Activated T-cell treated with anti-CD3 and anti-CD28 coated beads, Interleukin-2, amount 50 U/mL, for 1 hour (primary cell): ENCODE measurements at regions not wholly inside any gene's neighbourhood (a gene's known extent, or its start where the extent isn't known, plus 50 kb on each side); places are given as distances from the start of the nearest gene placed in this dataset.
"Not testable (repeated sequence)": the region's sequence is repeated elsewhere in the genome, so short reads cannot be mapped to it uniquely, and the experiment has no call there.

Experiments used
- DNase-seq: peaks from one replicate; pipeline ENCODE4 v3.0.0-alpha.2; 2020

DNA sequence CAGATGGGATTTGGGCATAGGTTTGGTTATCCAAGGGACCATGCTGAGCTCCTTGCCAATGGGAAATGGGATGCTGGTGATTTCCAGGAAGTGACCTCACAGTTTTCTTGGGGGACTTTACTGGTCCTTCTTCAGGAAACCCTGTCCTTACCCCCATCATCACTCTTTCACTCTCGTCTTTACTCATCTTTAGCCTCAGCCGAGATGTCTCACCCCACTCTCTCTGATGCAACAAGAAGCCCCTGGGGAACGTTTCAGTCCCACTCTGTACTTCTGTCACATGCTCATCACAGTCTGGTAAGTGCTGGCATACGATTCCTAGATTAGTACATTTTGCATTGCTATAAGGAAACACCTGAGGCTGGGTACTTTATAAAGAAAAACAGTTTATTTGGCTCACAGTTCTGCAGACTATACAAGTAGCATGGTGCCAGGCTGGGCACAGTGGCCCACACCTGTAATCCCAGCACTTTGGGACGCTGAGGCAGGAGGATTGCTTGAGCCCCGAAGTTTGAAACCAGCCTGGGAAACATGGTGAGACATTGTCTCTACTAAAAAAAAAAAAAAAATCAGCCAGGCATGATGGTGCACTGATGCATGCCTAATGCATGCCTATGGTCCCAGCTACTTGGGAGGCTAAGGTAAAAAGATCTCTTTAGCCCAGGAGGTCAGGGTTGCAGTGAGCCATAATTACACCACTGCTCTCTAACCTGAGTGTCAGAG, 63.5 kb upstream of the VKORC1L1 start:
- no peak for DNase-seq

- DNase-seq = no peak
These were observed 62.9 kb upstream of the VKORC1L1 start for GRCh38 chr7:65809982-65810288.

- DNase-seq = no peak
These were observed 60.6 kb upstream of the VKORC1L1 start for GRCh38 chr7:65812281-65812680.

DNA sequence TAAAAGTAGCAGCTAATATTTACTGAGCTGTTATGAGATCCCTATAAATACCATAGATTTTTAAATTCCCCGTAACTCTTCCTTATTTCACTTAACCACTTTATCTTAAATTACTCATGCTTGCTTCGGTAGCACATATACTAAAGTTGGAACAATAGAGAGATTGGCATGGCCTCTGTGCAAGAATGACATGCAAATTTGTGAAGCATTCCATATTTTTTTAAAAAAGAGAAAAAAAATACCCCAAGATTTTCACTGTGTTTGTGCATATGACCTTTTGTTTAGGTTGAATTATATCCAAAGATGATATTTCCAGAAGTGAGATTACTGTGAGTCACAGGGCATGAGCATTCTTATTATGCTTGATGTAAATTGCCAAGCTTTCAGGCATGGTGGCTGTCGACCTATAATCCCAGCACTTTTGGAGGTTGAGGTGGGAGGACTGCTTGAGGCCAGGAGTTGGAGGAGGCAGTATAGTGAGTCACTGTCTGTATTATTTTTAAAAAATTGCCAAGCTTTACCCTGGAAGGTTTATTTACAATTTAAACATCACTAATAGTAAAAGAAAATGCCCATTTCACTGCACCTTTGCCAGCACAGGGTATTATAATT, 58.2 kb upstream of the VKORC1L1 start:
- not testable (repeated sequence) for DNase-seq

DNA sequence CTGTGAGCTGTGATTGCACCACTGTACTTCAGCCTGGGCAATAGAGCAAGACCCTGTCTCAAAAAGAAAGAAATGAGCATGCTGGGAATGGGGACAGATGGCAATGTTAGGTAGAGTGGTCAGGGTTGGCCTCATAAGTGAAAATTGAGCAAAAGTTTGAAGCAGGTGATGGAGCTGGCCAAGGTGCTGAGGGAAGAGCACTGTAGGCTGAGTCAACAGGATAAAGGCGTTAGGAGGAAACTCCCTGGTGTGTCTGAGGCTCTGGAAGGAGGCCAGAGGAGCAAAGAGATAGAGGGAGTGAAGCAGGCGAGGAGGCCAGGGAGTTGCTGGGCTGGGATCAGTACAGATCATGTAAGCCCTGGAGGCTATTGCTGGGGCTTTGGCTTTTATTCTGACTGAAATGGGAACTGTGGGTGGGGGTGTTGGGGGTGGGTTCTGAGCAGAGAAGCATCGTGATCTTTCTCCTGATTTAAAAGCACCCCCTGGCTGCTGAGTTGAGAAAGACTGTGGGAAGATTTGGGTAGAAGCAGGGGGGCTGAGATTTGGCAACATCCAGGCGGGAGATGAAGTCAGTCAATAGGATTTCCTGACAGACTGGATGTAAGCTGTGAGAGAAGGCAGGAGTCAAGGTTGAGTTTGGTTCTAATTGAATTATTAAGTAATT, 52.5 kb upstream of the VKORC1L1 start:
- no peak for DNase-seq
